ENCODE measurements at regions not wholly inside any gene's neighbourhood (a gene's known extent, or its start where the extent isn't known, plus 50 kb on each side); places are given as distances from the start of the nearest gene placed in this dataset.

- in situ Hi-C loops (cut with MboI; ENCODE audit: low sequenced_read_pairs) = loop anchor here (25.0 kb wide), 1 partner anchor 546 kb away; no protein-coding TSS in a partner anchor
Measured at GRCh38 chr1:221408117-221408803, 333.6 kb downstream of the DUSP10 start.

- in situ Hi-C loops (cut with MboI; ENCODE audit: low sequenced_read_pairs) = loop anchor here (25.0 kb wide), 1 partner anchor 549 kb away; no protein-coding TSS in a partner anchor
Measured at GRCh38 chr1:221411283-221411682, 330.6 kb downstream of the DUSP10 start.

- in situ Hi-C loops (cut with MboI; ENCODE audit: low sequenced_read_pairs) = loop anchor here (25.0 kb wide), 1 partner anchor 553 kb away; no protein-coding TSS in a partner anchor
Measured at GRCh38 chr1:221414772-221415539, 326.9 kb downstream of the DUSP10 start.

GRCh38 chr1:221415651-221416050 lies 326.2 kb downstream of the DUSP10 start:
- in situ Hi-C loops (cut with MboI; ENCODE audit: low sequenced_read_pairs) = loop anchor here (25.0 kb wide), 1 partner anchor 553 kb away; no protein-coding TSS in a partner anchor

GRCh38 chr1:221416142-221416541 lies 325.7 kb downstream of the DUSP10 start:
- in situ Hi-C loops (cut with MboI; ENCODE audit: low sequenced_read_pairs) = loop anchor here (25.0 kb wide), 1 partner anchor 554 kb away; no protein-coding TSS in a partner anchor

- in situ Hi-C loops (cut with MboI; ENCODE audit: low sequenced_read_pairs) = loop anchor here (25.0 kb wide), 1 partner anchor 554 kb away; no protein-coding TSS in a partner anchor
Measured at GRCh38 chr1:221416723-221417122, 325.2 kb downstream of the DUSP10 start.

- in situ Hi-C loops (cut with MboI; ENCODE audit: low sequenced_read_pairs) = loop anchor here (25.0 kb wide), 1 partner anchor 556 kb away; no protein-coding TSS in a partner anchor
Measured at GRCh38 chr1:221418346-221418745, 323.5 kb downstream of the DUSP10 start.

- in situ Hi-C loops (cut with MboI; ENCODE audit: low sequenced_read_pairs) = loop anchor here (25.0 kb wide), 1 partner anchor 557 kb away; no protein-coding TSS in a partner anchor
Measured at GRCh38 chr1:221419513-221420095, 322.3 kb downstream of the DUSP10 start.

- in situ Hi-C loops (cut with MboI; ENCODE audit: low sequenced_read_pairs) = loop anchor here (25.0 kb wide), 1 partner anchor 617 kb away; no protein-coding TSS in a partner anchor
Measured at GRCh38 chr1:221429264-221429663, 312.6 kb downstream of the DUSP10 start.

- in situ Hi-C loops (cut with MboI; ENCODE audit: low sequenced_read_pairs) = loop anchor here (25.0 kb wide), 1 partner anchor 618 kb away; no protein-coding TSS in a partner anchor
Measured at GRCh38 chr1:221430152-221430960, 311.5 kb downstream of the DUSP10 start.

GRCh38 chr1:221431068-221431651 lies 310.7 kb downstream of the DUSP10 start:
- in situ Hi-C loops (cut with MboI; ENCODE audit: low sequenced_read_pairs) = loop anchor here (25.0 kb wide), 1 partner anchor 619 kb away; no protein-coding TSS in a partner anchor

GRCh38 chr1:221431961-221432360 lies 309.9 kb downstream of the DUSP10 start:
- in situ Hi-C loops (cut with MboI; ENCODE audit: low sequenced_read_pairs) = loop anchor here (25.0 kb wide), 1 partner anchor 620 kb away; no protein-coding TSS in a partner anchor

- in situ Hi-C loops (cut with MboI; ENCODE audit: low sequenced_read_pairs) = loop anchor here (25.0 kb wide), 1 partner anchor 623 kb away; no protein-coding TSS in a partner anchor
Measured at GRCh38 chr1:221435504-221435904, 306.4 kb downstream of the DUSP10 start.

- in situ Hi-C loops (cut with MboI; ENCODE audit: low sequenced_read_pairs) = loop anchor here (25.0 kb wide), 1 partner anchor 625 kb away; no protein-coding TSS in a partner anchor
Measured at GRCh38 chr1:221437171-221437570, 304.7 kb downstream of the DUSP10 start.

- in situ Hi-C loops (cut with MboI; ENCODE audit: low sequenced_read_pairs) = loop anchor here (25.0 kb wide), 1 partner anchor 626 kb away; no protein-coding TSS in a partner anchor
Measured at GRCh38 chr1:221437926-221438325, 304.0 kb downstream of the DUSP10 start.

GRCh38 chr1:221439008-221439746 lies 302.7 kb downstream of the DUSP10 start:
- in situ Hi-C loops (cut with MboI; ENCODE audit: low sequenced_read_pairs) = loop anchor here (25.0 kb wide), 1 partner anchor 627 kb away; no protein-coding TSS in a partner anchor

- in situ Hi-C loops (cut with MboI; ENCODE audit: low sequenced_read_pairs) = loop anchor here (25.0 kb wide), 1 partner anchor 628 kb away; no protein-coding TSS in a partner anchor
Measured at GRCh38 chr1:221439747-221440501, 302.0 kb downstream of the DUSP10 start.

GRCh38 chr1:221440658-221441057 lies 301.2 kb downstream of the DUSP10 start:
- in situ Hi-C loops (cut with MboI; ENCODE audit: low sequenced_read_pairs) = loop anchor here (25.0 kb wide), 1 partner anchor 628 kb away; no protein-coding TSS in a partner anchor
